Activated CD4-positive, alpha-beta T cell treated with anti-CD3 and anti-CD28 coated beads for 24 hours (primary cell): ENCODE measurements at regions not wholly inside any gene's neighbourhood (a gene's known extent, or its start where the extent isn't known, plus 50 kb on each side); places are given as distances from the start of the nearest gene placed in this dataset.

Experiments
- DNase-seq, 2 donors: peaks; one replicate each; pipeline ENCODE4 v3.0.0-alpha.2; 2020; ENCODE audit warnings: low read depth in 2 of 2

DNA sequence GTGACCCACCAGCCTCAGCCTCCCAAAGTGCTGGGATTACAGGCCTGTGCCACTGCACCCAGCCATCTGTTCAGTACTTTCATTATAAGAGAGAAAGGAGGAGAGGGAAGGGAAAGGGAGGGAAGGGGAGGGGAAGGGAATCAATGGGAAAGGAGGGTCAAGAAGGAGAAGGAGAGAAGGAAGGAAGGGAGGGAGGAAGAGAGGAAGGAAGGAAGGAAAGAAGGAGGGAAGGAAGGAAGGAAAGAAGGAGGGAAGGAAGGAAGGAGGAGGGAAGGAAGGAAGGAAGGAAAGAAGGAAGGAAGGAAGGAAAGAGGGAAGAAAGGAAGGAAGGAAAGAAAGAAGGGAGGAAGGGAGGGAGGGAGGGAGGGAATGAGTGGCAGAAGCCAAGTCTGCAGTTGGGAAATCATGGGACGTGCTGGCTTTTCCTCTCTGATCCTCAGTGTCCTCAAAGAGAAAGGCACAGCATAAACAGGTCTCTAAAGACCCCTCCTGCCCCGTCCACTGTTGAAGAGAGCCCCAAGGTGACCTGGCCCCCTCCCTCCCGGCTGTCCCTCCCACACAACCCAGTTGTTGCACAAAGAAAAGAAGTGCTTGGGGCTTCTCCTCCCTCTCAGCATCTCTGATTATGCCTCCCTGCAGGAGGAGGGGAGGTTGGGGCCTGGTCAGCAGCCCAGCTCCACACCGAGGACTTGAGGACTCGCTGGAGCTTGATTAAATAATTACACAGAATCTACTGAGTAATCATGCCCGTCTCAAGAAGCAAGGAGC, 69.1 kb upstream of the TOP1 start:
- no peak for DNase-seq

DNA sequence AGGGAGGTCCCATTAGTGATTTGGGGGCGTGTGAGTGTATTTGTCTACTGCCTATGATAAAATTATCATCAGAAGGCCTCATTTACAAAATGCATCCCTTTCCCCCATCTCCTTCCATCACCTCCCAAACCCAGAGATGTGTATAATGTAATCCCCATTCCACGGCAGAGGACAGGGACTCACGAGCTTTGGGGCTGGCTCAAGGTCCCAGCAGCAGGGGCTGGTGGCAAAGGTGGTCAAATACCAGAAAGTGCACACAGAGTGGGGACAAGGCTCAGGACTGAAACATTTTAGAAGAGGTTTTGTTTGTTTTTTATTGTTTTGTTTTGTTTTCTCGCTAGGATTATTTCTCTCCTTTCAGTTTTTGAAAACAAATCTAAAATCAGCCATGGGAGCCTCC, 68.5 kb upstream of the TOP1 start:
- no peak for DNase-seq

DNA sequence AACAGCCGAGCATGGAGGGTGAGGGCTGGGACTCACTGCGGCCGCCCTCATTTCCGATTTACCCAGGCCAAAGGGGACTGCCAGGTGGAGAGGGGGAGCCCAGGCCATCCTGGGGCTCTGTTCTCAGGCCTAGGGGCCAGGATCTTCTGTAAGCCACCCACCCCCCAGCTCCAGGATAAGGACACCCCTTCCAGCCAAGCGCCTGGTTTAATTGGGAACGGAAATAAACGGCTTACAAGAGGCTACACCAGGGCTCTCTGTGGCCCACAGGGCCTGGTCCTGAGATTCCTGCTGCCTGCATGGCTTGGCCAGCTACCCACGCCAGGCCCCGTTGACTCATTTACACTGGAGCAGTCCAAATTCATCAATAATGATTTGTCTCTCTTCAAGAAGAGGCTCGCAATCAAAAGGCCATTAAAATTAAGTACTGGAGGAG, 68.1 kb upstream of the TOP1 start:
- DNase-seq, result no peak

DNA sequence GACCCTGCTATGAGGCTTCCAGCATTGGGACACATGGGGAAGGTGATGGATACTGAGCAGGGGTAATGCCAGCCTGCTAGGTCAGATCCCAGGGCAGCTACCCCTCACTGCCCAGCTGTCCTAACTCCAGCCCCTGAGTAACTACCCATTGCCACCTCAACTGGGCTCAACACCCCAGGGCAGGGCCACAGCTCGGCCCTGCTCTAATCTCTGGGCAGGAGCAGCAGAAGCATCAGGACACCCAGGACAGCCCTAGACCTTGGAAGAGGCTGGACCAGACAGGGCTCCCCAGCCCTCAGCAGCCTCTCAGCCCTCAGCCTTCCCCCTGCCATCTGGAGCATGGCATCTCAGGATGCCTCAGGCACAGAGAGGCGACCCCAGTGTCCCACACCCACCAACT, 67.4 kb upstream of the TOP1 start:
- DNase-seq, result no peak

DNA sequence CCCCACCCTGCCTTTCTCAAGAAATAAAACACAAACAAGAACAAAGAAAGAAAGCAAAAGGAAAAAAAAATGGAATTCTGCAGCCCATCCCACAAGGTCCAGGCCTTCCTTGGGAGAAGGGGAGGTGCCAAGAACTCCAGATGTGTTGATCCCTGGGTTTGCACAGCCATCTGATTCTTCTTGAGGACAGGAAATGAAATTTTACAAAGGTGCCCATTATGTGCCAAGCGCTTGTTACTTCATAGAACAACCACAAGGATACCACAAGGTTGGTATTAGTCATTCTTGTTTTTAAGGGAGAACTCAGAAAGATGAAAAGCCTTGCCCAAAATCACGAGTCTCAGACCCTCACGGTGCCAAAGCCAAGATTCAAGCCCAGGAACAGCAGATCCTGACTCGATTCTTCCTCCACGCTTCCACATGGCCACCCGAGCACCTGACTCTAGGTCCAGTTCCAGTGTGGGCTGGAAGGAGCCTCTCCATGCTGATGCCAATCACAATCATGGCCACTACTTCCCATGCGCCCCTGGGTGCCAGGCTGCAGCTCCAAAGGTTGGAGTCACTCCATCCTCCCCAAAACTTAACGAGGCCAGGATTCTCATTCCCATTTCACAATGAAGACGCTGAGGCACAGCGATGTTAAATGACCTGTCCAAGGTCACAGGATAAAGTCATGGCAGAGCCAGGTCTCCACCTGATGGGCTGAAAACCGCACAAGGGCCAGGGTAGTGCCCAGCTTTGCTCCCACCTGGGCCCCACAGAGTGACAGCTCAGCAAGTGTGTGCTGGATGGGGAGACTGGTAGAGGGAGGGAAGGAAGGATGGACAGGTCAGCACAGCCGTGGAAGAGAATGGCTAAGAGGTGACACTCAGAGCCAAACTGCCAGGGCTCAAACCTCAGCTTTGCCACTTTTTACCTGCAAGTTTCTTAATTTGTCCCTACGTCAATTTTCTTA, 66.7 kb upstream of the TOP1 start:
- no peak for DNase-seq

DNA sequence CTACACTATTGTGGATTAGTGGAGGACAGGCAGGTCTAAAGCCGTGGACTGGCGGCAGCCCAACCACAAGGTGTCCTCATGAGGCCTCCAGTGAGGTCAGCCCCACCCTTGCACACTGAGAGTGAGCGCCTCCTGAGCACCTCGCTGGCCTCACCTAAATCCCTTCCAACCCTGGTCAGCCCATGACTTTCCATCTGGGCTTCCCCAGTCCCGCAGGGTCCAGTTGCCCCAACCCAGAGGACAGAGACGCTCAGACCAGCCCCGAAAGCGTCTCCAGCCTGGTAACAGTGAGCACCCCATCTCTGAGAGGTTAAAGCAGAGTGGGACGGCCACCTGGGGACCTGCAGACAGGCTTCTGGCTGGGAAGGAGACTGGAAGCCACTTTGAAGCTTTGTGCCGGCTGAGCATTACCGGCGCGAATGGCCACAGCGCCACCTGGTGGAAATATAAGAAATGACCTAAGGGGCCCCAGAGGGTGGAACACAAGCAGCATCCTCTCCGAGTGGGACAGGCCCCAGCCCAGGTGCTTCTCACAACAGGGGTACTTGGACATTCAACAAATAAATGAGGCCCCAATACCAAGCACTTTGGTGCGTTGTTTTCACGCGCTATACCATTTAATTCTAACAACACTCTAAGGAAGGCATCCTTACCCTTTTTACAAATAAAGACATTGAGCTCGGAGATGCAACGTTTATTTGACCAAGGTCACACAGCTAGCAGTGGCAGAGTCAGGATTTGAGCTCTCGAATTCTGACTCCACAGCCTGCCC, 65.7 kb upstream of the TOP1 start:
- peak; percentile 61 to 65 for DNase-seq

DNA sequence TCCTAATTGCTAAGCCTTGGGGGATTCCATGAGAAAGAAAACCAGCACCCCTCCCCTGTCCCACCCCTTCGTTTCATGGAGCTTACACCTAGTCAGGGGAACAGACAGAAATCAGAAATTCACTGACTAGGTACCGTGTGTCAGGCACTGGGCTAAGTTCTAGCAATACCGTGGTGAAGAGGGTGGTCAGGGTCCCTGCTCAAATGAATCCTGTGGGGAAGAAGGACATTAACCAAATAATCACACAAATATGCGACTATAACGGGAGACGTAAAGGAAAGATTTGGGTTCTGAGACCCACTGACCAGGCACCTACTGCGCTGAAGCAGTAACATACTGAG, 65.1 kb upstream of the TOP1 start:
- DNase-seq, result no peak

DNA sequence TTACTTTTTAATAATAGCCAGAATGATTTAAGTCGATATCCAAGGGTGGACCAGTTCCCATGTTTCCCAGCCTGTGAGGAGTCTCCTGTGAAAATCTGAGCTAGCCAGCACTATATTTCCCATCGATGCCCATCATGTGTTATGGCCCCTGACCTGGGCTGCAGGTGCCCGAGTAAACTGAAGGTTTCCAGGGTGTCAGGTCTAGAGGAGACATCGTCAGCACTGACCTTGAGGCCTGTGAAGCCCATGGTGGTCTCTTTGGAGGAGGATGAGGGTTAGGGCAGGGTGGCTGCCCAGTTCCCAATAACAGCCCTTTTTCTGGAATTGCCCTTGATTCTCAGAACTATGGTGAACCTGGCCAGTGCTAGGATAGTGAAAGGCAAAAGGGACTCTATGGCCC, 63.0 kb upstream of the TOP1 start:
- DNase-seq, result no peak

DNA sequence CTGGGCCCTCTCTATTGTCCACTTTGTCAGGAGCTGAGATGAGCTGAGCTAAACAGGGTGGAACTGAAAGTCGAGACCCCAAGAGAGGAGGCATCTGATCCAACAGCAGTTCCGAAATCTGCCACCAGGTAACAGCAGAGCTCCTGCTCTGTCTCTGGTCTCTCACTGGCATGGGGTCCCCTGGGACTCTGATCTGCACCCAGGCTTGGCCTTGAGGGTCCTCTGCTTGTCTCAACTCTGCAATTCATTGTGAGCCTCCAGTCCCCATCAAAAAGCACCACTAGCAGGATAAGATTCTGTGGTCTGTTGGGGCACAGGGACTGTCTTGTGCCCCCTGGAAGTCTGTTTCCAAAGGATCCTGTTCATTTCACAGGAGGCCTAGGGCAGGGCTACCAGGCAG, 62.5 kb upstream of the TOP1 start:
- no peak for DNase-seq

DNA sequence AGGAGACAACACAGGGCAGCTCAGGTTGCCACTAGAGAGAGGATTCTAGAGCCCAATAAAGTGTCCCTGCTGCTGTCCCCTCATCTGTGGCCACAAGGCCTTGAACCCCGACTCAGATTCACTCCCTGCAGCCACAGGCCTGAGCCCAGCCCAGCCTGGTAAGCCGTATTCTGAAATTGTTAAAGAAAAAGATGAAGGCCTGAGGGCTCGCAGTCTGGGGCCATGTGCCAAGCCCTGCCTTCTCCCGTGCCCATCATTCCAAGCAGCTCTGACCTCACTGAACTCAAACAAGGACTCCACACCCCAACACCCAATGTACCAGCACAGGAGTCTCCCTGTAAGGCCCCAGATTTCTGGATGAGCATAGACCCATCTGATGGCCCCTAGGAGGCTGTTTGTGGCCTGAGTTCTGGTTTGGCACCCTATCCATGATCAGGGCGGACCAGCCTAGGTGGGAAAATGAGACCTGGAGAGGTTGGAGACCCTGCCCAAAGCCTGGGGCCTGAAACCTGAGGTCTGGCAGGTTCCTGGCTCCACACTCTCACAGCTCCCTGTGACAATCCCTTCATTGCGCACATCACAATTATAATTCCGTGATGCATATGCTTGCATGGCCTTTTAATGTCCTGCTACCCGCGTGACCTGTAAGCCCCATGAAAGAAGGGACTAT, 62.0 kb upstream of the TOP1 start:
- no peak for DNase-seq

DNA sequence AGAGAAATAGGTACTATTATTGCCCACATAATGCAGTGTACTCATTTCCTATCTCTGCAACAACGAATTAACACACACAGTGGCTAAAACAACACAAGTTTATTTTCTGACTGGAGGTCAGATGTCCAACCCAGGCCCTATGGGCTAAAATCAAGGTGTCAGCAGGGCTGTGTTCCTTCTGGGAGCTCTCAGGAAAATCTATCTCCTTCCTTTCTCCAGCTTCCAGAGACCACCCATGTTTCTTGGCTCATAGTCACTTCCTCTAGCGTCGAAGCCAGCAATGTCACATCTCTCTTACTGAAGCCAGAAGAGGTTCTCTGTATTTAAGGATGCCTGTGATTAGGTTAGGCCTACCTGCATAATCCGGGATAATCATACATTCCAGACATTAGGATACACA, 60.9 kb upstream of the TOP1 start:
- no peak for DNase-seq

DNA sequence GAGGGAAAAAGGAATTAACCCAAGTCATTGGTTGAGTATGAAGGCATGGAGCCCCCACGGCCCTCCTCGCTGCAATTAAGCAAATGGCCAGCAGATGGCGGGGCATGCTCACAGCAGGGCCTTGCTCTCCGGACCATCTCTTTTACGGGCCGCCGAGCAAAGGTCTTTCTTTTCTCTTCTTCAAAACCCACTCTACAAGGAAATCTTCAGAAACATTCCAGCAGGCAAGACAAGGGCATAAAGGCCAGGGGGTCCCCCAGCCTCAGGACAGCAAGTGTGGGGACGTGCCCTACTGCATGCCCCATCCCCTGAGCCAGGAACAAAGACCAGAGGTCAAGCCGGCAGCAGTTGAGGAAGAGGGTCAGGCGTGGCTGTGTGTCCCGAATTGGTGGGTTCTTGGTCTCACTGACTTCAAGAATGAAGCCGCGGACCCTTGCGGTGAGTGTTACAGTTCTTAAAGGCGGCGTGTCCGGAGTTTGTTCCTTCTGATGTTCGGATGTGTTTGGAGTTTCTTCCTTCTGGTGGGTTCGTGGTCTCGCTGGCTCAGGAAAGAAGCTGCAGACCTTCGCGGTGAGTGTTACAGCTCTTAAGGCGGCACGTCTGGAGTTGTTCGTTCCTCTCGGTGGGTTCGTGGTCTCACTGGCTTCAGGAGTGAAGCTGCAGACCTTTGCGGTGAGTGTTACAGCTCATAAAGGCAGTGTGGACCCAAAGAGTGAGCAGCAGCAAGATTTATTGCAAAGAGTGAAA, 59.6 kb upstream of the TOP1 start:
- peak; percentile 83 to 87 for DNase-seq

DNA sequence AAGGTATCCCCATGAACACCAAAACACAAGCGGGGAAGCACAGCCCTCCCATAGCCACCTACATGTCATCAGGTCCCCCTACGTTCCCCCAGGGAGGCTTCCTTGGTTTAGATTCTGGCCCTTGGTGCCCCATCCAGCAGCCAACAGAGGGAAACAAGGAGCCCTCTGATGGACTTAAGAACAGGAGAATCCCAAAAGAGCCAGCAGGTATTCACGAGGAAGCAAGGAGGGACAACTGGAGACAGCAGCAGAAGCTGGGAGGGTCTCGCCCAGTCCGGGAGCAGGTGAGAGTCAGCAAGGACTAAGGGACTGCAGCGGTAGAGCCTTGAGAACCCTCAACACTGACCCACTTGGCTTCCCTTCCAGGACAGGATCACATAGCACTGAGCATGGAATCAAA, 58.4 kb upstream of the TOP1 start:
- no peak for DNase-seq

DNA sequence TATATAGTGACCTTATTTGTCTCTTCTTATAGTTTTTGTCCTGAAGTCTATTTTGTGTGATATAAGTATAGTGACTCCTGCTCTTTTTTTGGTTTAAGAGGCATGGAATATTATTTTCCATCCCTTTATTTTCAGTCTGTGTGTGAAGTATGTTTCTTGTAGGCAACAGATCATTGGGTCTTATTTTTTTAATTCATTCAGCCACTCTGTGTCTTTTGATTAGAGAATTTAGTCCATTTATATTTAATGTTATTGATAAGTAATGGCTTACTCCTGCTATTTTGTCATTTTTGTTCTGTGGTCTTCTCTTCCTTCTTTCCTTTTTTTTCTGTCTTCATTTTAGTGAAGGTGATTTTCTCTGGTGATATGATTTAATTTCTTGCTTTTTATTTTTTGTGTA, 51.4 kb upstream of the TOP1 start:
- DNase-seq, result no peak

DNA sequence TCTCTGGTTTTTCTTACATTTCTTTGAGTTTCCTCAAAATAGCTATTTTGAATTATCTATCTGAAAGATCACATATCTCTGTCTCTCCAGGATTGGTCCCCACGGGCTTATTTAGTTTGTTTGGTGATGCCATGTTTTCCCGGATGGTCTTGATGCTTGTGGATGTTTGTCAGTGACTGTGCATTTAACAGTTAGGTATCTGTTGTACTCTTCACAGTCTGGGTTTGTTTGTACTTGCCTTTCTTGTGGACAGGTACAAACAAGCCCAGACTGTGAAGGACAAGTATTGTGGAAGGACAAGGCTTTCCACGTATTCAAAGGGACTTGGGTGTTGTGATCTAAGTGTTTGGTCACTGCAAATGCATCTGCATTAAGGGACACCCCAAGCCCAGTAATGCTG, 49.9 kb upstream of the TOP1 start:
- DNase-seq, result no peak
